ENCODE measurements at regions not wholly inside any gene's neighbourhood (a gene's known extent, or its start where the extent isn't known, plus 50 kb on each side); places are given as distances from the start of the nearest gene placed in this dataset.

DNA sequence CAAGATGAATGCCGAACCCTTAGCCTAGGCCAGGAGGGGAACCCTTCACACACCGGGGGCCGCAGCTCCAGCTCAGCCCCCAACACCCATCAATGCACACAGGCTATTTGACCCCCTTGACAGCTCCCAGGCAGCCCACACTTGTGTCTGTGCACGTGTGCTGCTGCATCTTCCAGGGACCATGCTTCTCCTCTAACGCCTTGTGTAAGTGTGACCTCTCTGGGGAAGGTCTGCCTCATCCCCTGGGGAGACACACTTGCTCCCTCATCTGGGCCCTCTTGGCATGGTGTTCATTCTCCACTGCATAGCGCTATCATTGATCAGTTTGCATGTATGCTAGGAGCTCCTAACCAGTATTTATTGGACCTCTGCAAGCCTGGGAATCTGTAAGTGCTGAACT, 120.0 kb upstream of the FHL2 start:
- Histone ChIP-seq H4K20me1 (ENCODE audit: low read depth) (no peaks in the 10 kb centered on the region), H3F3A (ENCODE audit: low read depth) (no peaks in the 10 kb centered on the region), H3K27ac (no peak overlapping the region), H3K9ac (no peak overlapping the region), H2AFZ (replicated peaks) (no peak overlapping the region), H3K9me3 (ENCODE audit: low read depth) (no peaks in the 10 kb centered on the region), H3K4me3 (no peak overlapping the region), H3K79me2 (ENCODE audit: low read depth) (no peaks in the 10 kb centered on the region), H3K4me1 (no peaks in the 10 kb centered on the region), H3K27me3 (no peaks in the 10 kb centered on the region), H3K36me3 (no peaks in the 10 kb centered on the region), H3K4me2 (no peak overlapping the region)
- no peak for DNase-seq (ENCODE audit: low spot score)
- Mint-ChIP-seq H3K36me3 (no peaks in the 10 kb centered on the region), H3K27me3 (ENCODE audit: insufficient read depth, low read depth) (peaks cover 7% of the 10 kb centered on the region), H3K27ac (peak overlapping the region; percentile 54), H3K4me3 (no peak overlapping the region), H3K9me3 (no peaks in the 10 kb centered on the region), H3K4me1 (peaks cover 7% of the 10 kb centered on the region)
- TF ChIP-seq, protein P1, sequence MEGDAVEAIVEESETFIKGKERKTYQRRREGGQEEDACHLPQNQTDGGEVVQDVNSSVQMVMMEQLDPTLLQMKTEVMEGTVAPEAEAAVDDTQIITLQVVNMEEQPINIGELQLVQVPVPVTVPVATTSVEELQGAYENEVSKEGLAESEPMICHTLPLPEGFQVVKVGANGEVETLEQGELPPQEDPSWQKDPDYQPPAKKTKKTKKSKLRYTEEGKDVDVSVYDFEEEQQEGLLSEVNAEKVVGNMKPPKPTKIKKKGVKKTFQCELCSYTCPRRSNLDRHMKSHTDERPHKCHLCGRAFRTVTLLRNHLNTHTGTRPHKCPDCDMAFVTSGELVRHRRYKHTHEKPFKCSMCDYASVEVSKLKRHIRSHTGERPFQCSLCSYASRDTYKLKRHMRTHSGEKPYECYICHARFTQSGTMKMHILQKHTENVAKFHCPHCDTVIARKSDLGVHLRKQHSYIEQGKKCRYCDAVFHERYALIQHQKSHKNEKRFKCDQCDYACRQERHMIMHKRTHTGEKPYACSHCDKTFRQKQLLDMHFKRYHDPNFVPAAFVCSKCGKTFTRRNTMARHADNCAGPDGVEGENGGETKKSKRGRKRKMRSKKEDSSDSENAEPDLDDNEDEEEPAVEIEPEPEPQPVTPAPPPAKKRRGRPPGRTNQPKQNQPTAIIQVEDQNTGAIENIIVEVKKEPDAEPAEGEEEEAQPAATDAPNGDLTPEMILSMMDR (IDR thresholded peaks at IDR 0.05): no peak
- TF ChIP-seq EZH2phosphoT487 (IDR thresholded peaks at IDR 0.05) (no peak), EZH2 (IDR thresholded peaks at IDR 0.05) (no peak)

DNA sequence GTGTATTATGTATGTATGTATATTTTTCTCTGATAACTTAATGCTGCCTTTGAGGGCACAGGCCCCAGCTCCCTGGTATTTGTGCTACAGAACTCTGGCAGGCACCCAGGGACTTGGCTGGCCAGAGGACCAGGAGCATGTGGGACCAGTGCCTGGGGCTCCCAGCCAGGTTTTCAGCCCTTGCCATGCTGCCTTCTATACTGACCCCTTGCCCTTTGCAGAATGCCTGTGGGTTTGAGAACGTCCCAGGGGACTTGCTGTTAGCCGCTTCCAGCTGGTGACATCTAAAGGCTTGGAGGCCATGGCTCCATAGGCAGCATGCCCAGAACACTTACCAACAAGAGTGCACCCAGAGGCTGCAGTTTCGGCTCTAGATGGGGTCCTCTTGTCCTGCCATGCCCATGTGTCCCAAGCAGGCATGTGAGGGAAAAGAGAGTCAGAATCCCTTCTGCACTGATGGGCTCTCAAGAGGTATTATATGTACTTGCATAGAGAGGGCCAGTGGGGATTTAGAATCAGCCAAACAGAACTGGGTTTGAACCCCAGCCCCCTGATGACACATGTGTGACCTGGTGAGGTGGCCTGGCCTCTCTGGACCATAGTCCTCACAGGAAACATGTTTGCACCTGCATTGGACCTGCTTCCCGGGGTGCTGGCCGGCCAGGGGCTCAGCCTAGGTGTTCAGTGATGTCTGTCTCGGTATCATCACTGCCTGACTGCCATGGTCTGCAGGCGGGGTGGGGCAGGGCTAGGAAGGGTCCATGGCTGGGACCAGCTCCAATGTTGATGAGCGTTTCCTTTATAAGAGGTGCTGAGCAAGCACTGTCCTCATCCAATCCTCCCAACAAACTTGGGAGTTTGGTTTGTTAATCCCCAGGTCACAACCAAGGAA, 119.2 kb upstream of the FHL2 start:
- no peak for DNase-seq (ENCODE audit: low spot score)
- Mint-ChIP-seq H3K27ac (no peak overlapping the region), H3K4me1 (peaks cover 7% of the 10 kb centered on the region), H3K9me3 (no peaks in the 10 kb centered on the region), H3K36me3 (no peaks in the 10 kb centered on the region), H3K4me3 (no peak overlapping the region), H3K27me3 (ENCODE audit: insufficient read depth, low read depth) (peaks cover 7% of the 10 kb centered on the region)
- no peak overlapping the region for H2AFZ ChIP-seq (replicated peaks)
- no peak overlapping the region for H3K4me2 ChIP-seq
- no peaks in the 10 kb centered on the region for H3K4me1 ChIP-seq
- TF ChIP-seq EZH2 (IDR thresholded peaks at IDR 0.05): no peak
- TF ChIP-seq, protein P1 (IDR thresholded peaks at IDR 0.05): no peak
- no peak for TF ChIP-seq EZH2phosphoT487 (IDR thresholded peaks at IDR 0.05)
- no peak overlapping the region for H3K27ac ChIP-seq
- H3K27me3 ChIP-seq: no peaks in the 10 kb centered on the region
- H3K36me3 ChIP-seq: no peaks in the 10 kb centered on the region
- H3K79me2 ChIP-seq (ENCODE audit: low read depth): no peaks in the 10 kb centered on the region
- H3K9me3 ChIP-seq (ENCODE audit: low read depth): no peaks in the 10 kb centered on the region
- H3K9ac ChIP-seq: no peak overlapping the region
- H4K20me1 ChIP-seq (ENCODE audit: low read depth): no peaks in the 10 kb centered on the region
- H3K4me3 ChIP-seq: no peak overlapping the region
- no peaks in the 10 kb centered on the region for H3F3A ChIP-seq (ENCODE audit: low read depth)

DNA sequence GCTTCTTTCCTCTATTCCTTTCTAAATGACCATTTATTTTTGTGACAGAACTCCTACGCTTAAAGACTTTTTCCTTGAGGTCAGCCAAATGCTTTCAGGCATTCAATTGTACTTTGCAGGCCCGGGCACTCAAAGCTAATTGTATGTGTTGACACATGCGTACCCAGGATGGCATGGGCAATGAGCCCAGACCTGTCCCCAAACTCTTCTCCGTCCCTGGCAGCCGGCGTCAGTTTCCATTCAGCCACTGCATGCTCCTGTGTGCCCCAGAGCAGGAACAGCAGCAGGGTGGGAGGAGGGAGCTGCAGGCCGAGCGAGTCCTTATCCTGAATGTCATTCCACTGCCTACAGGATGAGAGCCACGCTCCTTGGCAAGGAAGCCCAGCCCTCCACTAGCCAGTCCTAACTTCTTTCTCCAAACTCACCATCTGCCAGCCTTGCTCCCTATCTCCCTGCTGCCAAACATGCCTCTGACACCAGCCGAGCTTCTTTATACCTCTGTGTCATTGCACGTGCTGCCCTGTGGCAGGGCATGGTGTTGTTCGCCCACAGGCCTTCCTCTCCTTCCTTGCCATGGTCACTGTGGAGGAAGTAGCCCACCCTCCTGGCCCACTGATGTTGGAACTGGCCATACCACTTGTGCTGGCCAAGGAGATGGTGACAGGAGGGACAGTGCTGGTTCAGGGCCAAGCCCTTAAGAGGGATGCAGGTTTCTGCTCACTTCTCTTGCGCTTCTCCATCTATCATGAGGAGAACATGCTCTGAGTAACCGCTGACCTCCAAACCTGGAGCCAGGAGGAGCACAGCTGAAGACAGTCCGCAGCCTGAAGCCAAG, 116.9 kb upstream of the FHL2 start:
- no peaks in the 10 kb centered on the region for H3K27me3 ChIP-seq
- Mint-ChIP-seq H3K4me1 (peaks cover 14% of the 10 kb centered on the region), H3K27me3 (ENCODE audit: insufficient read depth, low read depth) (peaks cover 2% of the 10 kb centered on the region), H3K36me3 (no peaks in the 10 kb centered on the region), H3K4me3 (no peak overlapping the region), H3K9me3 (peaks cover 3% of the 10 kb centered on the region), H3K27ac (no peak overlapping the region)
- no peaks in the 10 kb centered on the region for H3F3A ChIP-seq (ENCODE audit: low read depth)
- H3K9me3 ChIP-seq (ENCODE audit: low read depth): no peaks in the 10 kb centered on the region
- TF ChIP-seq EZH2phosphoT487 (IDR thresholded peaks at IDR 0.05) (no peak), EZH2 (IDR thresholded peaks at IDR 0.05) (no peak)
- TF ChIP-seq, protein P1 (IDR thresholded peaks at IDR 0.05): no peak
- no peak overlapping the region for H3K9ac ChIP-seq
- no peak overlapping the region for H3K27ac ChIP-seq
- no peaks in the 10 kb centered on the region for H3K79me2 ChIP-seq (ENCODE audit: low read depth)
- no peak overlapping the region for H3K4me2 ChIP-seq
- H3K36me3 ChIP-seq: no peaks in the 10 kb centered on the region
- H2AFZ ChIP-seq (replicated peaks): no peak overlapping the region
- H4K20me1 ChIP-seq (ENCODE audit: low read depth): no peaks in the 10 kb centered on the region
- peaks cover 1% of the 10 kb centered on the region for H3K4me1 ChIP-seq
- DNase-seq (ENCODE audit: low spot score): no peak
- no peak overlapping the region for H3K4me3 ChIP-seq
